ENCODE measurements at regions not wholly inside any gene's neighbourhood (a gene's known extent, or its start where the extent isn't known, plus 50 kb on each side); places are given as distances from the start of the nearest gene placed in this dataset.
"Not testable (repeated sequence)": the region's sequence is repeated elsewhere in the genome, so short reads cannot be mapped to it uniquely, and the experiment has no call there.

DNA sequence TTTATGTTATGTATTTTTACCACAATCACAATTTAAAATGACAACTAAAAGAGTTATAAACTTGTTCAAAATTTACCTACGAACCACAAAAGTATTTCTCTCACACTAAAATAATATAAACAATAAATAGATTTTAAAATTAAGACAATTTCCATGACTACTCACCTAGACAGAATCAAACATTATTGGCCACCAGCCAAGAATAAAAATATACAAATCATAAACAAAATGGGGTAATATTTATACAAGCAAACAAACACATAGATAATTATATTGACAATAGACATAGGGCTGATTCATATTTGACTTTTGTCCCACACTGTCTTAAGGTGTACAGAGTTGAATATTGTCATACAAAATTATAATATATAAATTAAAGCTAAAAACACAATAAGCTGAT, 119.6 kb upstream of the ZNF92 start:
- DNase-seq (ENCODE audit: low read depth in 2 of 2, low spot score in 1 of 2), result no peak

GRCh38 chr7:65251851-65252620, 121.6 kb upstream of the ZNF92 start:
- no peak for DNase-seq (ENCODE audit: low read depth in 2 of 2, low spot score in 1 of 2)

GRCh38 chr7:65250697-65251395, 122.8 kb upstream of the ZNF92 start:
- DNase-seq (ENCODE audit: low read depth in 2 of 2, low spot score in 1 of 2), result no peak

DNA sequence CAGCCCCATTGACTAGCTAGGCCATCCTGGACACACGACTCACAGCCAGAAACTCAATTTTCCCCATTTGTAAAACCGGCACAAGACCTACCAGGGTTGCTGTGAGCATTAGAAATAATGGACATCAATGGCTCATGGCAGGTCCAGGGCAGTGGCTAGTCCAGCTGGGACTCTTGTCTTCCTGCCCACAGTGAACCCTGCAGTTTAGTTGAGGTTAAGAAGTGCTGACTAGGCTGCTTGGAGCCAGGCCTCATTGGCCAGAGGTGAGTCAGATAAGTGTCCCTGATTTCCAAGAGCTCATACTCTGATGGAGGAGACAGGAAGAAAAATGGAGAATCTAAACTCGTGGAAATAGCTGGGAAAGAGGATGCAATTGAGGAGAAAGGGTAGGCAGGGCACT, 123.4 kb upstream of the ZNF92 start:
- DNase-seq (ENCODE audit: low read depth in 2 of 2, low spot score in 1 of 2), result no peak

DNA sequence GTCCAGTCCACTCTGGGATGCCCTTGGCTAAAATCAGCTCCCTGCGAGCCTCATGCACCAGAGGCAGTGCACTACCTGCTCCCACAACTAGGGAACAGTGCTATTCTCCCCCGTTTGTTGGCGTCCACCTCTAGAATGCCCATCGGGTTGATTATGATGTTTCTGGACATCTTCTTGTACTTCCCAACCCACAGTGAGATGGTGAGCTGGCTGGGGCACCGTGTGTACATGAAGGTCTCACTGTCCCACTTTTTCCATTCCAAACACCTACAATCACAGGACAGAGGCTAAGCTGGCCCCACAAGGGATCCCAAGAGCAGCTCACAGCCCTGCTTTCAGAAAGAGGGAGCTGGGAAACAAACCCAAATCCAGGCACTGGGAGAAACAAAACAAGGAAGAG, 126.2 kb upstream of the ZNF92 start:
- DNase-seq (ENCODE audit: low read depth in 2 of 2, low spot score in 1 of 2), result no peak

DNA sequence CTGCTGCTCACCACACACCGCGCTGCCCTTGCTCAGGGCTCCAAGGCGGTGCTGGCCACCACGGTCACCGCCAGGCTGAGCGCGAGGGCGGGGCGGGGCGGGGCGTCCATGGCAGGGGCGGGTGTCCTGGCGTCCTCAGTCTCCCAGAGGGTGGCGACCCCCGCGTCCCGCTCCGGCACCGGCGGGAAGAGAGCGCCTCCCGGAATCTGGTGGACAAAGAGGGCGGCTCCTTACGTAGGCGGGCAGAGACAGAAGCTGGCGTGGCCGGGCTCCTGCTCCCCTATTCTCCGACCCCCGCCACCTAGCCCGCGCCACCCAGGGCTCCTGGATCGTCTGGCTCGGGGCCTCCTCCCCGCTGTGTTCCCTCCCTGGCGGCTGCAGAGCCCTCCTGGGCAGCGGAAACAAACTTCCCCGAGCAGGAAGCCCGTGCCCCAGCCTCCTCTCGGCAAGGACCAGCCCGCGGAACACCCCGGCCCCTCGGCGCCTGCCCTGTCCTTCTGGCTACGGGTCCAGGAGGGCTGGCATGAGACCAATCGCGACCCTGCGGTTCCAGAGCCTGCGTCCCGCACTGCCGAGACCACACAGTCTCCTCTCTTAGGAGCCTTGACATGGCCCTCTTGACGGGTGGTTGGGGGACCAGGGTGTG, 133.8 kb upstream of the ZNF92 start:
- no peak for DNase-seq (ENCODE audit: low read depth in 2 of 2, low spot score in 1 of 2)

GRCh38 chr7:65239324-65239706, 134.3 kb upstream of the ZNF92 start:
- DNase-seq (ENCODE audit: low read depth in 2 of 2, low spot score in 1 of 2), result no peak

- DNase-seq (ENCODE audit: low read depth in 2 of 2, low spot score in 1 of 2), result no peak
These were observed 134.9 kb upstream of the ZNF92 start for GRCh38 chr7:65238785-65239184.

DNA sequence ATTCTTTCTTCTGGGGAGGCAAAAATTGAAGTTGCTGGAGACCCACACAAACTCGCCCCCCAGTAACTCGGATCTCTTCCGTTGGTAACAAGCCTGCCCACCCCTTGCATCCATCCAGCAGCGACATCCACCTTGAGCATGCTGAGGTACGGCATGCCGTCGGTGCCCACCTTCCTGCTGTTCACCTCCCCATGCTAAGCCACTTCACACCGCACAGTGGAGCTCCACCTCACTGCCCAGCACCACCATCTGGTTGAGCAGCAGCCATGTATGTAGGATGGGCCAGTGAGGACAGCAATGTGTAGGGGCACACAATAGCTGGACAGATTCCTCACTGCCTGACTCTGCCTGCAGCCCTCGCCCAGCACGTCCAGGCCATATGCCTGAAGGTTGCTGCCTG, 138.1 kb upstream of the ZNF92 start:
- no peak for DNase-seq (ENCODE audit: low read depth in 2 of 2, low spot score in 1 of 2)

GRCh38 chr7:65233409-65234034, 140.1 kb upstream of the ZNF92 start:
- no peak for DNase-seq (ENCODE audit: low read depth in 2 of 2, low spot score in 1 of 2)

GRCh38 chr7:65230231-65230630, 143.4 kb upstream of the ZNF92 start:
- no peak for DNase-seq (ENCODE audit: low read depth in 2 of 2, low spot score in 1 of 2)

DNA sequence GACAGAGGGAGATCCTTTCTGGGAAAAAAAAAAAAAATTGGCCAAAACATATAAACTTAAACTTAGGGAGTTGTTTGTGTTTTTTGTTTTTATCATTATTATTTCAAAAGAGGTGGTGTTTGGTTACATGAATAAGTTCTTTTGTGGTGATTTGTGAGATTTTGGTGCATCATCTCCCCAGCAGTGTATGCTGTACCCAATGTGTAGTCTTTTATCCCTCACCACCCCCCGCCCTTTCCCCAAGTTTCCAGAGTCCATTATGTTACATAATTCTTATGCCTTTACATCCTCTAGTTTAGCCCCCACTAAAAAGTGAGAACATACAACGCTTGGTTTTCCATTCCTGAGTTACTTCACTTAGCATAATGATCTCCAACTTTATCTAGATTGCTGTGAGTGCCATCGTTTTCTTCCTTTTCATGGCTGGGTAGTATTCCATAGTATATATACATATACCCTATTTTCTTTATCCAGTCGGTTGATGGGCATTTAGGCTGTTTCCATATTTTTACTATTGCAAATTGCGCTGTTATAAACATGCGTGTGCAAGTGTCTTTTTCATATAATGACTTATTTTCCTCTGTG, 148.1 kb upstream of the ZNF92 start:
- DNase-seq (ENCODE audit: low read depth in 2 of 2, low spot score in 1 of 2), result no peak

DNA sequence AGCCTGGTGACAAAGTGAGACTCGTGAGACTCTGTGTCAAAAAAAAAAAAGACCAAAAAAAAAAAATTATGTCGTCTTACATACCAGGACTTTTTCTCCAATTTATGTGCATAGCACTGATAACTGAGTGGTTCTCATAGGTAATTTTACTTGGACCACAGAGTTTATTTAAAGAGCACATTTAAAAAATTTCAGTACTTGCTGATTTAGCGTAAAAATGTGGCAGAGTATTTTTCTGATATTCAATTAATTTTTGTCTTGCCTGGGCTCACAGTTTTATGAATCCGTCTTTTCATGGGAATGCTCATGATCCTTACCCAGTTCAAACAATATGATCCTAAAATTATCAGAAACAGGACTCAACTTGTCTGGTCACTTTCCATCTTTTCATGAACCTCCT, 151.0 kb upstream of the ZNF92 start:
- DNase-seq (ENCODE audit: low read depth in 2 of 2, low spot score in 1 of 2), result no peak

GRCh38 chr7:65221683-65222082, 152.0 kb upstream of the ZNF92 start:
- DNase-seq (ENCODE audit: low read depth in 2 of 2, low spot score in 1 of 2), result no peak

- no peak for DNase-seq (ENCODE audit: low read depth in 2 of 2, low spot score in 1 of 2)
These were observed 154.0 kb upstream of the ZNF92 start for GRCh38 chr7:65219623-65220022.

DNA sequence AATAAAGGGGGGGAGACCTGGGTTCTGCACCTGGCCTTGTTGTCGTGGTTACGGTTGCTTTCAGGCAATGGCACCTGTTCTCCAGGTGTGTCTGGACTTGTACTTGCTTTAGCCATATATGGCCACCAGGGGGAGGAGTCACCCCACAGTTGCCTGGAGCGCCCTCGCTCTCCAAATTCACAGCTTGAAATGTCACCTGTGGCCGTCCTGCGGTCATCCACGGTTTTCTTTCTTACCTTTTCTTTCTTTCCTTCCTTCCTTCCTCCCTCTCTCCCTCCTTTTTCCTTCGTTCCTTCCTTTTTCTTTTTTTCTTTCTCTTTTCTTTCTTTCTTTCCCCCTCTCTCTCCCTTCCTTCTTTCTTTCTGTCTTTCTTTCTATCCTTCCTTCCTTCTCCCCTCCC, 157.2 kb upstream of the ZNF92 start:
- peak in 1 of 2 donors; percentile 31 for DNase-seq (ENCODE audit: low read depth in 2 of 2, low spot score in 1 of 2)

DNA sequence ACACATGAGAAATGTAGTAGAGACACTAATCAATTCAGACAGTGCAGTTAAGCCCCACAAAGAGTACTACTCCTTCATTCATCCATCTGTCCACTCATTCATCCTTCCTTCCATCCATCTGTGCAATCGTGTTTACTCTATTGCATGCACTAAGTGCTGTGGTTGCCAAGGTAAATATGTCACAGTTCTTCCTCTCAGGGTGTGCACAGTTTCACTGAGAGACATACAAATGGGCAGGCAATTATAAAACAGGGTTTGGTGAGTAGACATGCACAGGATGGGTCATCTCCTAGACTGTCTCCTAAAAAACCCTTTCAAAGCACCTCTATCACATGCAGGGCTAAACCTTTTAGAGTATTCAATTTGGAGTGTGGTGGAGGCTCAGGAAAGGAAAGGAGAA, 160.4 kb upstream of the ZNF92 start:
- DNase-seq (ENCODE audit: low read depth in 2 of 2, low spot score in 1 of 2), result not testable (repeated sequence)

DNA sequence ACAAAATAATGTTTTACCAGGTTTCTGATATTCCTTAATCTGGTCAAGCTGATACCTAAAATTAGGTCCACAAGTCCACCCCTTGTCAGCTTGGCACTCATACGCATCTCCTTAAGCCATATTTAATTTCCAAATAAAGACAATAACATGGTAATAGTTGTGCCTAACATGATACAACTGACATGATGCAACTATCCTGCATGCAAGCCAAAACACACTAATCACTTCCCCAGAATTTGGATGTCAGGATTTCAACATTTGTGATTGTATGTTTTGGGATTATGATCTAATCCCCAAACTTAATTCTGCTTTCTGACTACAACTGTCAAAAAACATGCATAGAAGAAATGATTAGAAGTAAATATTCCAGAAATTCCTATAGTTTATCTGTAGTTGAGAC, 174.4 kb upstream of the ZNF92 start:
- DNase-seq (ENCODE audit: low read depth in 2 of 2, low spot score in 1 of 2), result not testable (repeated sequence)

DNA sequence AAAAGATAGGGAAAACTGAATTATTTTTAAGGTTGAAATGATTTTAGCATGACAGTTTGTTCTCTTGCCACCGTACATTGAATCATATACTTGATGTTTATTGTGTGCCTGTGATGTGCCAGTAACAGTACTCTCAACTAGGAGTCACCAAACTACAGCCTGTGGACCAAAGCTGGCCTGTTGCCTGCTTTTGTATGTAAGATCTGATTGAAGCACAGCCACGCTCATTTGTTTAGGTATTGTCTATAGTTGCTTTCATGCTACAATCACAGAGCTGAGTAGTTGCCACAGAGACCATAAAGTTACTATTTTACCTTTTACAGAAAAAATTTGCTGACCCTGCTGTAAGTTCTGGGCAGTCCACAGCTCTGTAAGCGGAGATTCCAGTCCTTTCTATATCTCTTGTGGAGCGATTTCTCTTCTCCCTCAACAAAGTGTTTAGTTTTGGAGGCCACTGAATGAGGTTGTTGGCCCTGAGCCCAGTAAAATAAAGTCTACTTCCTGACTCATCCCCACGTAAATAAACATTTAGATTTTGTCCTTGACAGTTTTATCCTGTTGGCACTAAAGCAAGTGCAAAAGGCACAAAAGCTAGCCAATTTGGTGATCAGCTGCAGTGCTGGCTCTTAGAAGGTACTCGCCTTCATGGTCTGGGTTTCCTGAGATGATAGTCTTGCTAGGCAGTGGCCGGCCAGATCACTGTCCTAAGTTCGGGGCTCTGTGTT, 180.2 kb upstream of the ZNF92 start:
- DNase-seq (ENCODE audit: low read depth in 2 of 2, low spot score in 1 of 2), result not testable (repeated sequence)

GRCh38 chr7:65177041-65177440, 170.6 kb upstream of the ERV3-1 start:
- DNase-seq (ENCODE audit: low read depth in 2 of 2, low spot score in 1 of 2), result not testable (repeated sequence)

- DNase-seq (ENCODE audit: low read depth in 2 of 2, low spot score in 1 of 2), result not testable (repeated sequence)
These were observed 143.6 kb upstream of the ERV3-1 start for GRCh38 chr7:65150105-65150504.
